WI38 (cell line): ENCODE measurements at regions not wholly inside any gene's neighbourhood (a gene's known extent, or its start where the extent isn't known, plus 50 kb on each side); places are given as distances from the start of the nearest gene placed in this dataset.

Experiments
- H3K4me3 ChIP-seq: 2 replicates; pipeline ENCODE4 v1.5.1; 2011; ENCODE audit warnings: low read depth, mild to moderate bottlenecking, control low read depth, low read length
- TF ChIP-seq, protein P1 (sequence below): IDR thresholded peaks from 2 replicates; pipeline ENCODE4 v1.5.1; 2012; ENCODE audit warnings: low read depth, mild to moderate bottlenecking, control low read depth, low read length

GRCh38 chr13:90246005-90246404 lies 1101.5 kb upstream of the MIR17HG start:
- H3K4me3 ChIP-seq: no peak overlapping the region
- TF ChIP-seq, protein P1, sequence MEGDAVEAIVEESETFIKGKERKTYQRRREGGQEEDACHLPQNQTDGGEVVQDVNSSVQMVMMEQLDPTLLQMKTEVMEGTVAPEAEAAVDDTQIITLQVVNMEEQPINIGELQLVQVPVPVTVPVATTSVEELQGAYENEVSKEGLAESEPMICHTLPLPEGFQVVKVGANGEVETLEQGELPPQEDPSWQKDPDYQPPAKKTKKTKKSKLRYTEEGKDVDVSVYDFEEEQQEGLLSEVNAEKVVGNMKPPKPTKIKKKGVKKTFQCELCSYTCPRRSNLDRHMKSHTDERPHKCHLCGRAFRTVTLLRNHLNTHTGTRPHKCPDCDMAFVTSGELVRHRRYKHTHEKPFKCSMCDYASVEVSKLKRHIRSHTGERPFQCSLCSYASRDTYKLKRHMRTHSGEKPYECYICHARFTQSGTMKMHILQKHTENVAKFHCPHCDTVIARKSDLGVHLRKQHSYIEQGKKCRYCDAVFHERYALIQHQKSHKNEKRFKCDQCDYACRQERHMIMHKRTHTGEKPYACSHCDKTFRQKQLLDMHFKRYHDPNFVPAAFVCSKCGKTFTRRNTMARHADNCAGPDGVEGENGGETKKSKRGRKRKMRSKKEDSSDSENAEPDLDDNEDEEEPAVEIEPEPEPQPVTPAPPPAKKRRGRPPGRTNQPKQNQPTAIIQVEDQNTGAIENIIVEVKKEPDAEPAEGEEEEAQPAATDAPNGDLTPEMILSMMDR: no peak

- TF ChIP-seq, protein P1: no peak
- H3K4me3 ChIP-seq: no peak overlapping the region
These were observed 1100.7 kb upstream of the MIR17HG start for GRCh38 chr13:90246687-90247345.

DNA sequence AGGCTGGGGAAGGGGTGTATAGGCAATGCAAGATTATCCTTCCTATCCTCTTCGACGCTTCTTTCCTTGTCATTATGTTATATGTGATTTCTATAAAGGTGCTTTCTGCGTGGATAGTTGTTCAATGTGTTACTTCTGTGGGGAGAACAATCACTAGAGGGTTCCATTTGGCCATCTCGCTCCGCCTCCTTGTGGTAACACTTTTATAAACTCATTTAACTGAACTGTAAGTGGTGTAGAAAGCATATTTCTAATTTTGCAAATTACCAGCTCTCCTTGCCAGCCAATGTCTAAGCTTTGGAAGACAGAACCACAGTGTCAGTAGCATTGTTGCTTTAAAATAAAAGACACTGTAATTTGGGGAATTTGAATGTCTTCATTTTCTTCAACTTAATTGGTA lies 1093.7 kb upstream of the MIR17HG start:
- TF ChIP-seq, protein P1: no peak
- no peak overlapping the region for H3K4me3 ChIP-seq

DNA sequence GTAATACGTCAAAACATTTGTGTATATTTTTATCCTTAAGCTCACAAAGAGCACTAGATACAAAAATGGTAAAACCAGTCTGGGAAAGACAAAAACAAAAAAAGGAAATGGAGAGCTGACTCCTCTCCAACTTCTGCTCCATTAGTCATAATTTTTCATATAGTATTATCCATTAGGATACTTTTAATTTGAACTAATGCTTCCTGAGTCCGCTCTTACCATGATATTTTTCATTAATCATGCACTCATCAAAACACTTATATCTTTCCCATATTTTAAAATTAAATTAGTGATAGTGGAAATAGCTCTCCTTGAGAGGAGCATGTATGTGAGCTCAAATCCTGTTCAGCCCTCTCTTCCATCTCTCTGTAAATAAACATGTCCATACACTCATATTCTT lies 1093.0 kb upstream of the MIR17HG start:
- H3K4me3 ChIP-seq: no peak overlapping the region
- TF ChIP-seq, protein P1: no peak

- TF ChIP-seq, protein P1: no peak
- H3K4me3 ChIP-seq: no peak overlapping the region
These were observed 1090.7 kb upstream of the MIR17HG start for GRCh38 chr13:90256746-90257145.

DNA sequence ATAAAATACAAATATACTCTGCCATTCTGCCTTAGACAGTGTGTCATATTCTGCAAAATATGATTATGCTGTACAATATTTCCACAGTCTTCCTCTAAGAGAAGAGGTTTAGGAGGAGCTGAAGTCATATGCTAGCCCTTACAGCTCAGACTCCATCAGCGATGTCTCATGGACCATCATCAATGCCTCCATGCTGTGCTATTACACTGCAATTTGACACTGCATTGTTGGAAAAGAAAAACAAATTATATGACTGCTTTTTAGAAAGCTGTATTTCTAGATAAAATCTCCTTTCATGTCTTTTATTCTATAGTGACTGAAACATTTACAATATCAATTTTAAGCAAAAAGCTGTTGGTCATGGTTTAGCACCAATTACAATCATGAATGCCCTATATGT lies 1089.4 kb upstream of the MIR17HG start:
- no peak overlapping the region for H3K4me3 ChIP-seq
- TF ChIP-seq, protein P1: no peak

DNA sequence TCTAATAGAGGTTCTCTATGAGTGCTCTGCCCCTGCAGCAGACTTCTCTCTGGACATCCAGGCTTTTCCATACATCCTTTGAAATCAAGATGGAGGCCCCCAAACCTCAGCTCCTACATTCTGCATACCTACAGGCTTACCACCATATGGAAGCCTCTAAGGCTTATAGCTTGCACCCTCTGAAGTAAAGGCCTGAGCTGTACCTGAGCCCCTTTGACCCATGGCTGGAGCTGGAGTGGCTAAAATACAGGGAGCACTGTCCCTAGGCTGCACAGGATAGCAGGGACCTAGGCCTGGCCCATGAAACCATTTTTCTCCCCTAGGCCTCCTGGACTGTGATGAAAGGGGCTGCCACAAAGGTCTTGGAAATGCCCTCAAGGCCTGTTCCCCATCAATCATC lies 1086.1 kb upstream of the MIR17HG start:
- no peak overlapping the region for H3K4me3 ChIP-seq
- TF ChIP-seq, protein P1: no peak
